GM18519 (cell line): ENCODE measurements at regions not wholly inside any gene's neighbourhood (a gene's known extent, or its start where the extent isn't known, plus 50 kb on each side); places are given as distances from the start of the nearest gene placed in this dataset.
"Not testable (repeated sequence)": the region's sequence is repeated elsewhere in the genome, so short reads cannot be mapped to it uniquely, and the experiment has no call there.

ENCODE experiments used
- ATAC-seq: cut with Tn5 transposase; IDR thresholded peaks from one replicate; pipeline ENCODE4 v1.9.1; 2021; ENCODE audit warnings: mild to moderate bottlenecking, moderate library complexity; ENCODE audit not compliant: unreplicated experiment, low FRiP score

DNA sequence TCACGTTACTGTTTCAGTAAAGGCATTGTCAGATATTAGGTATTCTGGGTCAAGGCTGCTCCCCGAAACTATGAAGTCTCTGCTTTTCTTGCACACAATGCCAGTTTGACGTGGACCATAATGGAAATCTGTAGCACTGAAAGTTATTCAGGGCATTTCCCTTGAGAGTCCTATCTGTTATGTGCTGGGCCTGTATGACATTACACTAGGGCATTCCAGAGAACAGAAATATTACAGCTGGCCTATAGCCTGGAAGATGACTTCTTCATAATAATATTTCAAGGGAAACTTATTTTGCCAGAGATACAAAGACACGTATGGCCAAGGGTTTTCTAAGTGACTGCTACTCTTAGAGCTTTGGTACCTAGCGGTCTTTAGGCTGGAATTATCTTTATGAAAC lies 613.6 kb upstream of the CBLB start:
- ATAC-seq, result no peak

DNA sequence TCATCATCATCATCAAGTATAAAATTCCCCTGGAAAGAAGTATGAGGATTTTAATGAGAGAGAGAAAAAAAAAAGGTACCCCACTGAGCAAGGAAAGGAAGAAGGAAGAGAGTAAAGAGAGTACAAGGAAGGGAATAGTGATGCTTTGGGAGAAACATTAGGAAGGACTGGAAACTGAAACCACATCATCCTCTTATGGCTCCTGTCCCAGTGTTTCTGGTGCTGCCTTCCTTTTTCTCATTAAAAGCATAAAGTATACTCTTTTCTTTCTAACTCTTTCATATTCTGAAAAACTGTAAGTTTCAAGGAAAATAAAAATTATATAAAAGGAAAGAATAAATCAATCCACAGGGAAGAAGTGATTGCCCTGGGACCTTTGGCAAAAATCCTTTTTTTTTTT lies 616.4 kb upstream of the CBLB start:
- no peak for ATAC-seq

- ATAC-seq, result no peak
These were observed 617.0 kb upstream of the CBLB start for GRCh38 chr3:106485802-106486201.

DNA sequence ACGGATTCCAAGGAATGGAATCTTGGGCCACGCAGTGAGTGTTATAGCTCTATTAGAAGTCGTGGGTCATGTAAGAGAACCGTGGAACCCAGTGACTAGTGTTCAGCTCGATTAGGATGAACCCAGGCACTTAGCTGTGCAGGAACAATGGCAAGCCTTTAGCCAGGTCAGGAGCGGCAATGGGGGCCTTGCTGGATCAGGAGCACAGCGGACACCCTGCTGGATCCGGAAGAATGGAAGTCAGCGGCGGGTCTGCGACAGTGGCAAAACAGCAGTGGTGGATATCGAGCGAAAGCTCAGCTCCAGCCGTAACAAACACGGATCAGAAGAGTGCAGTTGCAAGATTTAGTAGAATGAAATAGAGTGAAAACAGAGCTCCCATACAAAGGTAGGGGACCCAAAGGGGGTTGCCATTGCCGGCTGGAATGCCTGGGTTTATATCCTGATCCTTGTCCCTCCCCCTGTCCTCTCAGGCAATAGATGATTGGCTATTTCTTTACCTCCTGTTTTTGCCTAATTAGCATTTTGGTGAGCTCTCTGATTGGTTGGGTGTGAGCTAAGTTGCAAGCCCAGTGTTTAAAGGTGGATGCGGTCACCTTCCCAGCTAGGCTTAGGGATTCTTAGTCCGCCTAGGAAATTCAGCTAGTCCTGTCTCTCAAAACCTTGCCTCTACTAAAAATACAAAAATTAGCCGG lies 618.3 kb upstream of the CBLB start:
- ATAC-seq, result not testable (repeated sequence)

DNA sequence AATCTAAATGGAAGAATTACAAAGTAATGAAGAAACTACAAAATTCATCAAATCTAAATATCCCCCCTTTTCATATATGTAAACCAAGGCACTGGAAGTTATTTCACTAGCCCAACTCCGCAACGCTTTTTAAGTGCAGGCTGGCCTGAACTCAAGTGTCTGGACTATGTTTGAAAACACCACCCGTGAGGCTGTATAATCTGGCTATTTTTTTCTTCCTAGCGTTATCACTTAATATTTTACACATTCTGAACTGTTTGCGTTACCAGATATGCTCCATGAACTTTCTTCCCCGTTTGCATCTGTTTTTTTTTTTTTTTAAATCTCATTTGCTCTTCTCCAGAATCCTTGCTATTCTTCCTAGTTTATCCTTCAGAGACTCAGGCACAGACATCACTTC lies 619.5 kb upstream of the CBLB start:
- ATAC-seq, result no peak

DNA sequence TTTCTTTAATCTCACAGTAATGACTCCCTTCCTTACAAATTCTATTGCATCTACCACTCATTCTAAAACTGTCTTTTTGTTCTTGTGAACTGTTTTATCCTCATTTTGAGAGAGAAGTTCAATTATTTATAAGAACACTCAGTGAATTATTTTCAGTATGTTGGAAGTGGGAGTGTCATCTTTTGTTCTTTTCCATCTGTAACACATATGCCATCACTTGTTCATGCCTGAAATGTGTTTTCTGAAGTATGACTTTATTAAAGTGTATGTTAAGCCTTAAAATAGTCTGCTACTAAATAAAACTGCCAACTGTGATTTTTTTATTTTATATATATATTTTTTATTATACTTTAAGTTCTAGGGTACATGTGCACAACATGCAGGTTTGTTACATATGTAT lies 623.0 kb upstream of the CBLB start:
- no peak for ATAC-seq

- ATAC-seq, result no peak
These were observed 639.6 kb upstream of the CBLB start for GRCh38 chr3:106508331-106508893.

GRCh38 chr3:106510206-106510605 lies 641.4 kb upstream of the CBLB start:
- ATAC-seq, result no peak

GRCh38 chr3:106512846-106513245 lies 644.0 kb upstream of the CBLB start:
- no peak for ATAC-seq

- no peak for ATAC-seq
These were observed 645.6 kb upstream of the CBLB start for GRCh38 chr3:106514431-106514830.

DNA sequence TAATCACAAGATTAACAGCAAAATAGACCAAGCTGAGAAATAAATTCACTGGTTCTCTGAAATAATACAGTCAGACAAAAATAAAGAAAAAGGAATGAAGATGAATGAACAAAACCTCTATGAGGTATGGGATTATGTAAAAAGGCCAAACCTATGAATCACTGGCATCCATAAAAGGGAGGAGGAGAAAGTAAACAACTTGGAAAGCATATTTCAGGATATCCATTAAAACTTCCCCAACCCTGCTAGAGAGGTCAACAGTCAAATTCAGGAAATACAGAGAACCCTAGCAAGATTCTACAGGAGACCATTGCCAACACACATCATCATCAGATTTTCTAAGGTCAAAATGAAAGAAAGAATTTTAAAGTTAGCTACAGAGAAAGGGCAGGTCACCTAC lies 649.7 kb upstream of the CBLB start:
- no peak for ATAC-seq

GRCh38 chr3:106522397-106522796 lies 653.6 kb upstream of the CBLB start:
- ATAC-seq, result no peak

DNA sequence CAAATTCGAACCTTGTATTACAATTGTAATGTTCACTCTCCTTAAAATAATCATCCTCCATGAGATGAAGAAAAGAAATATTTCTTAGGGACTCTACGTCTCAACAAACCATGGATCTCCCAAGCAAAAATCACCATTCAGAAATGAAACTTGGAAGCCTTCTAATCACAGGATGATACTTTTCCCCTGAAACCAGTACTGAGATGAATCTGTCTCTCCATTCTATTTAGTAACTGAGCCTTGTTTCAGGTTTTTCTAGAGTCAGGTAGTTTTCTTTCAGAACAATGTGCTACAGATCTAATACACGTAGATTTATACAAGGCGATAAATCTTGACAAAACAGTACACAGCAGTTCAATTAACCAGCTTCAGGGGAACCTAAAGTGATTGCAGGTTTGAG lies 660.1 kb upstream of the CBLB start:
- ATAC-seq, result no peak

GRCh38 chr3:106529738-106530137 lies 660.9 kb upstream of the CBLB start:
- no peak for ATAC-seq

DNA sequence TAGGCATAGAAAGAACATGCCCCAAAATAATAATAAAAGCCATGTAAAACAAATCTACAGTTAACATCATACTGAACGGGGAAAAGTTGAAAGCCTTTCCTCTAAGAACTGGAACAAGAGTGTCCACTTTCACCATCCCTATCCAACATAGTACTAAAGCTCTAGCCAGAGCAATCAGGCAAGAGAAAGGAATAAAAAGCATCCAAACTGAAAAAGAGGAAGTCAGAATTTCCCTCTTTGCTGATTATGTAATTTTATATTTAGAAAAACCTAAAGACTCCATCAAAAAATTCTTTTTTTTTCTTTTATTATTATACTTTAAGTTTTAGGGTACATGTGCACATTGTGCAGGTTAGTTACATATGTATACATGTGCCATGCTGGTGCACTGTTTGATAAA lies 661.6 kb upstream of the CBLB start:
- no peak for ATAC-seq

GRCh38 chr3:106531771-106532329 lies 663.0 kb upstream of the CBLB start:
- ATAC-seq, result not testable (repeated sequence)

GRCh38 chr3:106533093-106533787 lies 664.4 kb upstream of the CBLB start:
- no peak for ATAC-seq

- ATAC-seq, result no peak
These were observed 665.0 kb upstream of the CBLB start for GRCh38 chr3:106533788-106534160.

DNA sequence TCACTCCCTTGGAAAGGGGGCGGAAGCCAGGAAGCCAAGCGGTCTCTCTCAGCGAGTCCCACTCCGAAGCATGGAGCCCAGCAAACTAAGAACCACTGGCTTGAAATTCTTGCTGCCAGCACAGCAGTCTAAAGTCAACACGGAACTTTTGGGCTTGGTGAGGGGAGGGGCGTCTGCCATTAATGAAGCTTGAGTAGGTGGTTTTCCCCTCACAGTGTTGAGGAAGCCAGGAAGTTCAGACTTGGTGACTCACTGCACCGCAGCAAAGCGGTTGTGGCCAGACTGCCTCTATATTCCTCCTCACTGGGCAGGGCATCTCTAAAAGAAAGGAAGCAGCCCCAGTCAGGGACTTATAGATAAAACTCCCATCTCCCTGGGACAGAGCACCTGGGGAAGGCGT lies 665.4 kb upstream of the CBLB start:
- no peak for ATAC-seq

DNA sequence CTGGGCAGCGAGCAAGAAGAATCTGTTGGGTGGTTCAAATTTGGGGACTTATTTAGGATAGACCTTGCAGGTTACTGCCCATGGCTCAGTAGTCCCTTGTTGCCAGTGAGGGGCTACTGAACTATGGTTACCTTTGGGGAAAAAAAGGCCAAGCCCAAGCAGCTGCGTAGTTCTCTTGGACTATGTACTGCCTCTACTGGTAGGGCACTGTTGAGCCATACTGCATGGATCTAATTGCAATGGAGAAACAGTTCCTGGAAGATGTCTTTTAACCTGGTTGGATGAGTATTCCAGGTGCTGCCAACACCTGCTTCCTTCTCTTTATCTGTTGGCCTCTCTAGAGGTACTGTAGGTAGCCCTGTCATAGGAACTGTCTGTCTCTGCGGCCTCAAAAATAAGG lies 671.9 kb upstream of the CBLB start:
- ATAC-seq, result no peak

GRCh38 chr3:106542101-106542769 lies 673.4 kb upstream of the CBLB start:
- ATAC-seq, result no peak
